Sigmoid colon (tissue), 4 donors: ENCODE measurements at regions not wholly inside any gene's neighbourhood (a gene's known extent, or its start where the extent isn't known, plus 50 kb on each side); places are given as distances from the start of the nearest gene placed in this dataset.

Experiments
- CTCF ChIP-seq, 4 experiments: fragments of 450-650 bp in 3 of 4; fragments of 200-600 bp in 1 of 4; IDR thresholded peaks; one replicate each; pipeline ENCODE4 v1.5.1; 2016 to 2019; ENCODE audit warnings: antibody characterized with exemption in 4 of 4, mild to moderate bottlenecking in 3 of 4, moderate library complexity in 2 of 4
- EP300 ChIP-seq, 4 donors: sonication (generic); formaldehyde crosslinking; IDR thresholded peaks; one replicate each; pipeline ENCODE4 v1.6.1; 2017; ENCODE audit warnings: antibody characterized with exemption in 4 of 4
- POLR2A ChIP-seq, 2 donors: fragments of 450-650 bp; IDR thresholded peaks; one replicate each; pipeline ENCODE4 v1.6.1; 2016; ENCODE audit warnings: antibody characterized with exemption in 2 of 2, mild to moderate bottlenecking in 2 of 2, moderate library complexity in 2 of 2
- POLR2AphosphoS5 ChIP-seq, 4 donors: sonication (generic); formaldehyde crosslinking; IDR thresholded peaks; one replicate each; pipeline ENCODE4 v1.6.1; 2017; ENCODE audit warnings: antibody characterized with exemption in 4 of 4

DNA sequence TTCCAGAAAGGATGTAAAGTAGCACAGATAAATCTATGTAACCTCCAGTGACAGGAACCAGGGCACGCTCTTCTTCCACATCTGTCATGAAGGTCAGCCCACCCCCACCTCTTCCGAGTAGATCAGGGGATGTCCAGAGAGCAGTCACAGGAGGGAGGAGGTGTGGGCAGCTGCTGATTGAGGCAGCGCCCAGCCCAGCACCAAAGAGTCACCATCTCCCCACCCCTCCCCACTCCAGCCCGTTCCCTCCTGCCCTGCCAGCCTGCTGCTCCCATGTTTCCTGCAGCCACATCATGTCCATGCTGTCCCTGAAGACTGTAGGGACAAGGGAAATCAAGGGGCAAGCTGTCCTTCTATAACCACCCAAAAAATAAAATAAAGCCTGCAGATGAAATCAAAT lies 269.8 kb downstream of the BCL11A start:
- no peak for TF ChIP-seq CTCF (IDR thresholded peaks at IDR 0.05)
- TF ChIP-seq POLR2A (IDR thresholded peaks at IDR 0.05), result no peak
- no peak for TF ChIP-seq EP300 (IDR thresholded peaks at IDR 0.05)
- no peak for TF ChIP-seq POLR2AphosphoS5 (IDR thresholded peaks at IDR 0.05)
